PFSK-1 (cell line): ENCODE measurements at regions not wholly inside any gene's neighbourhood (a gene's known extent, or its start where the extent isn't known, plus 50 kb on each side); places are given as distances from the start of the nearest gene placed in this dataset.

ENCODE experiments used
- FOXP2 ChIP-seq: optimal IDR thresholded peaks from 2 replicates; pipeline ENCODE3; 2011; ENCODE audit warnings: borderline replicate concordance, control low read depth, inconsistent platforms; ENCODE audit not compliant: insufficient read depth; ENCODE audit errors: extremely low read length, extremely low read depth
- POLR2AphosphoS5 ChIP-seq: IDR thresholded peaks from 2 replicates; pipeline ENCODE4 v1.6.1; 2012; ENCODE audit warnings: low read depth, mild to moderate bottlenecking, control low read depth, low read length, moderate library complexity
- REST ChIP-seq, 2 experiments: IDR thresholded peaks; 2 replicates each; pipeline versions ENCODE4 v1.6.1 to v1.8.0; 2011 to 2012; ENCODE audit warnings: low read depth in 2 of 2, low read length in 2 of 2, control low read depth in 1 of 2, inconsistent platforms in 1 of 2, mild to moderate bottlenecking in 1 of 2, moderate library complexity in 1 of 2; ENCODE audit not compliant: insufficient read depth in 1 of 2
- SIN3A ChIP-seq: IDR thresholded peaks from 2 replicates; pipeline ENCODE4 v1.6.1; 2012; ENCODE audit warnings: mild to moderate bottlenecking, low read length, moderate library complexity, borderline replicate concordance; ENCODE audit not compliant: insufficient read depth
- TAF1 ChIP-seq: IDR thresholded peaks from 2 replicates; pipeline ENCODE4 v1.6.1; 2012; ENCODE audit warnings: low read length, control low read depth, borderline replicate concordance; ENCODE audit not compliant: insufficient read depth

GRCh38 chr4:138030375-138030774, 211.8 kb downstream of the SLC7A11 start:
- TF ChIP-seq REST (IDR thresholded peaks at IDR 0.05; ENCODE audit: insufficient read depth in 1 of 2, low read depth in 2 of 2, low read length in 2 of 2) = no peak
- TF ChIP-seq TAF1 = no peak
- TF ChIP-seq POLR2AphosphoS5 = no peak
- TF ChIP-seq FOXP2 = no peak
- TF ChIP-seq SIN3A = no peak

- no peak for TF ChIP-seq SIN3A
- TF ChIP-seq TAF1 = no peak
- no peak for TF ChIP-seq FOXP2
- no peak for TF ChIP-seq POLR2AphosphoS5
- no peak for TF ChIP-seq REST (IDR thresholded peaks at IDR 0.05; ENCODE audit: insufficient read depth in 1 of 2, low read depth in 2 of 2, low read length in 2 of 2)
Observed at GRCh38 chr4:138028923-138029322, 213.2 kb downstream of the SLC7A11 start.

- TF ChIP-seq REST (IDR thresholded peaks at IDR 0.05; ENCODE audit: insufficient read depth in 1 of 2, low read depth in 2 of 2, low read length in 2 of 2) (no peak), FOXP2 (no peak), SIN3A (no peak), TAF1 (no peak), POLR2AphosphoS5 (no peak)
Observed at GRCh38 chr4:138021139-138021830, 220.9 kb downstream of the SLC7A11 start.

- TF ChIP-seq FOXP2 (no peak), SIN3A (no peak), TAF1 (no peak), REST (IDR thresholded peaks at IDR 0.05; ENCODE audit: insufficient read depth in 1 of 2, low read depth in 2 of 2, low read length in 2 of 2) (no peak), POLR2AphosphoS5 (no peak)
Observed at GRCh38 chr4:138014590-138015288, 227.4 kb downstream of the SLC7A11 start.

- TF ChIP-seq REST (IDR thresholded peaks at IDR 0.05; ENCODE audit: insufficient read depth in 1 of 2, low read depth in 2 of 2, low read length in 2 of 2) (no peak), POLR2AphosphoS5 (no peak), TAF1 (no peak), SIN3A (no peak), FOXP2 (no peak)
Observed at GRCh38 chr4:138013625-138014024, 228.5 kb downstream of the SLC7A11 start.
